ENCODE measurements at regions not wholly inside any gene's neighbourhood (a gene's known extent, or its start where the extent isn't known, plus 50 kb on each side); places are given as distances from the start of the nearest gene placed in this dataset.

DNA sequence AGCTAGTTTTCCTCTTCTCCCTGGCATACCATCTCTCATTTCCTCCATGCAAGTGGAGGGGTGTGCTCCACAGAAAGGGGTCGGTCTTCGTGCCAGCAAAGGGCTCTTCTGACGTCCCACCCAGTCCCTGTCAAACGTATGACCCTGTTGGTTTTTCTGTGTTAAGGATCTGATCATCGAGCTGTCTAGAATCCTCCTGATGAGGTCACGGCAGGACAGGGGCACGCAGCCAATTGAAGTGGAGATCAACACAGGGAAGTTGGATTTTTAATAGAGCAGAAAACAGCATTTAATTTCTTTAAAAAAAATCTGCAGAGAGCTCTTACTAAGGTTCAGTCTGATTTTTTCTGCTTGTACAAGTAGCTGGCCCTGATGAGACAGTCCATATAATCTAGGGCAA lies 339.4 kb downstream of the TEX29 start:
- Histone ChIP-seq H3K4me3 (ENCODE audit: low read depth in 2 of 2, low read length in 1 of 2) (no peak overlapping the region), H3K27me3 (ENCODE audit: insufficient read depth) (no peaks in the 10 kb centered on the region)
- CTCF ChIA-PET, result no interaction called here

More for the DNA sequence above, 339.4 kb downstream of the TEX29 start:
- H3K27ac ChIP-seq (ENCODE audit: low read depth in 2 of 2, low read length in 1 of 2), result no peak overlapping the region
- H3K4me2 ChIP-seq, result no peak overlapping the region
- no peaks in the 10 kb centered on the region for H3K9me3 ChIP-seq
- TF ChIP-seq YY1 (IDR thresholded peaks at IDR 0.05; ENCODE audit: low read depth) (no peak), SMC3 (IDR thresholded peaks at IDR 0.05; ENCODE audit: low read depth, low read length) (no peak), ELF1 (IDR thresholded peaks at IDR 0.05) (no peak), TEAD4 (IDR thresholded peaks at IDR 0.05; ENCODE audit: borderline replicate concordance, insufficient read depth) (no peak), CHD2 (IDR thresholded peaks at IDR 0.05; ENCODE audit: low read length, partially characterized antibody) (no peak), NRF1 (IDR thresholded peaks at IDR 0.05; ENCODE audit: low read depth, low read length) (no peak), RAD21 (IDR thresholded peaks at IDR 0.05; ENCODE audit: low read length) (no peak), FOSL2 (IDR thresholded peaks at IDR 0.05; ENCODE audit: borderline replicate concordance, low read depth) (no peak), JUND (IDR thresholded peaks at IDR 0.05) (no peak), RXRA (IDR thresholded peaks at IDR 0.05; ENCODE audit: borderline replicate concordance, low read depth) (no peak), EZH2phosphoT487 (IDR thresholded peaks at IDR 0.05; ENCODE audit: borderline replicate concordance, low read depth) (no peak), SIN3A (IDR thresholded peaks at IDR 0.05; ENCODE audit: borderline replicate concordance, low read depth, low read length) (no peak), FOXJ3 (CRISPR knock-in tag; IDR thresholded peaks at IDR 0.05) (no peak), TCF12 (IDR thresholded peaks at IDR 0.05) (no peak)
- TF ChIP-seq, protein P1, sequence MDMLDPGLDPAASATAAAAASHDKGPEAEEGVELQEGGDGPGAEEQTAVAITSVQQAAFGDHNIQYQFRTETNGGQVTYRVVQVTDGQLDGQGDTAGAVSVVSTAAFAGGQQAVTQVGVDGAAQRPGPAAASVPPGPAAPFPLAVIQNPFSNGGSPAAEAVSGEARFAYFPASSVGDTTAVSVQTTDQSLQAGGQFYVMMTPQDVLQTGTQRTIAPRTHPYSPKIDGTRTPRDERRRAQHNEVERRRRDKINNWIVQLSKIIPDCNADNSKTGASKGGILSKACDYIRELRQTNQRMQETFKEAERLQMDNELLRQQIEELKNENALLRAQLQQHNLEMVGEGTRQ (IDR thresholded peaks at IDR 0.05; ENCODE audit: borderline replicate concordance, low read depth, low read length), result no peak
- TF ChIP-seq, protein P2, sequence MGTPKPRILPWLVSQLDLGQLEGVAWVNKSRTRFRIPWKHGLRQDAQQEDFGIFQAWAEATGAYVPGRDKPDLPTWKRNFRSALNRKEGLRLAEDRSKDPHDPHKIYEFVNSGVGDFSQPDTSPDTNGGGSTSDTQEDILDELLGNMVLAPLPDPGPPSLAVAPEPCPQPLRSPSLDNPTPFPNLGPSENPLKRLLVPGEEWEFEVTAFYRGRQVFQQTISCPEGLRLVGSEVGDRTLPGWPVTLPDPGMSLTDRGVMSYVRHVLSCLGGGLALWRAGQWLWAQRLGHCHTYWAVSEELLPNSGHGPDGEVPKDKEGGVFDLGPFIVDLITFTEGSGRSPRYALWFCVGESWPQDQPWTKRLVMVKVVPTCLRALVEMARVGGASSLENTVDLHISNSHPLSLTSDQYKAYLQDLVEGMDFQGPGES (IDR thresholded peaks at IDR 0.05; ENCODE audit: low read depth, low read length), result no peak
- TF ChIP-seq, protein P3, sequence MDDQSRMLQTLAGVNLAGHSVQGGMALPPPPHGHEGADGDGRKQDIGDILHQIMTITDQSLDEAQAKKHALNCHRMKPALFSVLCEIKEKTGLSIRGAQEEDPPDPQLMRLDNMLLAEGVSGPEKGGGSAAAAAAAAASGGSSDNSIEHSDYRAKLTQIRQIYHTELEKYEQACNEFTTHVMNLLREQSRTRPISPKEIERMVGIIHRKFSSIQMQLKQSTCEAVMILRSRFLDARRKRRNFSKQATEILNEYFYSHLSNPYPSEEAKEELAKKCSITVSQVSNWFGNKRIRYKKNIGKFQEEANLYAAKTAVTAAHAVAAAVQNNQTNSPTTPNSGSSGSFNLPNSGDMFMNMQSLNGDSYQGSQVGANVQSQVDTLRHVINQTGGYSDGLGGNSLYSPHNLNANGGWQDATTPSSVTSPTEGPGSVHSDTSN (IDR thresholded peaks at IDR 0.05), result no peak
- TF ChIP-seq, protein P4, sequence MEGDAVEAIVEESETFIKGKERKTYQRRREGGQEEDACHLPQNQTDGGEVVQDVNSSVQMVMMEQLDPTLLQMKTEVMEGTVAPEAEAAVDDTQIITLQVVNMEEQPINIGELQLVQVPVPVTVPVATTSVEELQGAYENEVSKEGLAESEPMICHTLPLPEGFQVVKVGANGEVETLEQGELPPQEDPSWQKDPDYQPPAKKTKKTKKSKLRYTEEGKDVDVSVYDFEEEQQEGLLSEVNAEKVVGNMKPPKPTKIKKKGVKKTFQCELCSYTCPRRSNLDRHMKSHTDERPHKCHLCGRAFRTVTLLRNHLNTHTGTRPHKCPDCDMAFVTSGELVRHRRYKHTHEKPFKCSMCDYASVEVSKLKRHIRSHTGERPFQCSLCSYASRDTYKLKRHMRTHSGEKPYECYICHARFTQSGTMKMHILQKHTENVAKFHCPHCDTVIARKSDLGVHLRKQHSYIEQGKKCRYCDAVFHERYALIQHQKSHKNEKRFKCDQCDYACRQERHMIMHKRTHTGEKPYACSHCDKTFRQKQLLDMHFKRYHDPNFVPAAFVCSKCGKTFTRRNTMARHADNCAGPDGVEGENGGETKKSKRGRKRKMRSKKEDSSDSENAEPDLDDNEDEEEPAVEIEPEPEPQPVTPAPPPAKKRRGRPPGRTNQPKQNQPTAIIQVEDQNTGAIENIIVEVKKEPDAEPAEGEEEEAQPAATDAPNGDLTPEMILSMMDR (IDR thresholded peaks at IDR 0.05), result no peak
- TF ChIP-seq, protein P5, sequence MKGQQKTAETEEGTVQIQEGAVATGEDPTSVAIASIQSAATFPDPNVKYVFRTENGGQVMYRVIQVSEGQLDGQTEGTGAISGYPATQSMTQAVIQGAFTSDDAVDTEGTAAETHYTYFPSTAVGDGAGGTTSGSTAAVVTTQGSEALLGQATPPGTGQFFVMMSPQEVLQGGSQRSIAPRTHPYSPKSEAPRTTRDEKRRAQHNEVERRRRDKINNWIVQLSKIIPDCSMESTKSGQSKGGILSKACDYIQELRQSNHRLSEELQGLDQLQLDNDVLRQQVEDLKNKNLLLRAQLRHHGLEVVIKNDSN (IDR thresholded peaks at IDR 0.05; ENCODE audit: borderline replicate concordance, low read depth), result no peak
- TF ChIP-seq, protein P6, sequence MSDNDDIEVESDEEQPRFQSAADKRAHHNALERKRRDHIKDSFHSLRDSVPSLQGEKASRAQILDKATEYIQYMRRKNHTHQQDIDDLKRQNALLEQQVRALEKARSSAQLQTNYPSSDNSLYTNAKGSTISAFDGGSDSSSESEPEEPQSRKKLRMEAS (IDR thresholded peaks at IDR 0.05; ENCODE audit: low read depth), result no peak
- H3F3A ChIP-seq (replicated peaks; ENCODE audit: insufficient read depth), result no peaks in the 10 kb centered on the region
- no peak overlapping the region for H2AFZ ChIP-seq (ENCODE audit: low read depth)
- H4K20me1 ChIP-seq (ENCODE audit: insufficient read depth), result no peaks in the 10 kb centered on the region
- 4% methylated on average over 7 of the region's 7 CpGs for WGBS (ENCODE audit: low lambda C conversion rate)
- H3K36me3 ChIP-seq (replicated peaks in 1 of 2; ENCODE audit: control insufficient read depth in 1 of 2, insufficient read depth in 2 of 2, low read length in 1 of 2), result no peaks in the 10 kb centered on the region
- H3K9ac ChIP-seq, result no peak overlapping the region
- H3K9me2 ChIP-seq, result no peaks in the 10 kb centered on the region
- POLR2A ChIA-PET, result no interaction called here
- H3K4me1 ChIP-seq (ENCODE audit: control insufficient read depth in 1 of 2, insufficient read depth in 2 of 2, low read depth in 1 of 2, low read length in 1 of 2), result no peaks in the 10 kb centered on the region
- no peak for DNase-seq
- no peaks in the 10 kb centered on the region for H3K79me2 ChIP-seq (ENCODE audit: insufficient read depth)

Measured in SK-N-SH (cell line).